ENCODE measurements at regions not wholly inside any gene's neighbourhood (a gene's known extent, or its start where the extent isn't known, plus 50 kb on each side); places are given as distances from the start of the nearest gene placed in this dataset.

GRCh38 chr5:8981496-8981895, 564.4 kb downstream of the SEMA5A start:
- Histone ChIP-seq H3K4me2 (ENCODE audit: low read length) (no peak overlapping the region), H3K9me2 (replicated peaks; ENCODE audit: control insufficient read depth, low read length) (no peaks in the 10 kb centered on the region), H3K4me3 (ENCODE audit: low read length) (no peak overlapping the region), H3F3A (ENCODE audit: control insufficient read depth, insufficient read depth) (no peaks in the 10 kb centered on the region), H3K79me2 (ENCODE audit: control insufficient read depth, low read length) (no peaks in the 10 kb centered on the region), H3K27me3 (ENCODE audit: control insufficient read depth, low read length) (no peaks in the 10 kb centered on the region), H3K36me3 (ENCODE audit: control insufficient read depth, low read length) (no peaks in the 10 kb centered on the region), H3K4me1 (ENCODE audit: control insufficient read depth, low read length) (no peaks in the 10 kb centered on the region), H4K20me1 (ENCODE audit: control insufficient read depth, insufficient read depth, low read depth, low read length) (no peaks in the 10 kb centered on the region), H3K9me3 (ENCODE audit: control insufficient read depth, insufficient read depth, low read length) (no peaks in the 10 kb centered on the region), H3K27ac (ENCODE audit: low read depth, low read length) (no peak overlapping the region)
- no peak for TF ChIP-seq EZH2phosphoT487 (IDR thresholded peaks at IDR 0.05; ENCODE audit: borderline replicate concordance, low read length)
- TF ChIP-seq CTCF (IDR thresholded peaks at IDR 0.05; ENCODE audit: low read depth, low read length, poor library complexity, severe bottlenecking): no peak

GRCh38 chr5:8984386-8984785, 561.5 kb downstream of the SEMA5A start:
- H3K27ac ChIP-seq (ENCODE audit: low read depth, low read length): no peak overlapping the region
- H3K9me3 ChIP-seq (ENCODE audit: control insufficient read depth, insufficient read depth, low read length): no peaks in the 10 kb centered on the region
- H3K4me1 ChIP-seq (ENCODE audit: control insufficient read depth, low read length): no peaks in the 10 kb centered on the region
- TF ChIP-seq EZH2phosphoT487 (IDR thresholded peaks at IDR 0.05; ENCODE audit: borderline replicate concordance, low read length): no peak
- no peak for TF ChIP-seq CTCF (IDR thresholded peaks at IDR 0.05; ENCODE audit: low read depth, low read length, poor library complexity, severe bottlenecking)
- no peaks in the 10 kb centered on the region for H3K27me3 ChIP-seq (ENCODE audit: control insufficient read depth, low read length)
- H3K4me2 ChIP-seq (ENCODE audit: low read length): no peak overlapping the region
- H3K79me2 ChIP-seq (ENCODE audit: control insufficient read depth, low read length): no peaks in the 10 kb centered on the region
- no peaks in the 10 kb centered on the region for H3K36me3 ChIP-seq (ENCODE audit: control insufficient read depth, low read length)
- no peak overlapping the region for H3K4me3 ChIP-seq (ENCODE audit: low read length)
- H3K9me2 ChIP-seq (replicated peaks; ENCODE audit: control insufficient read depth, low read length): no peaks in the 10 kb centered on the region
- H3F3A ChIP-seq (ENCODE audit: control insufficient read depth, insufficient read depth): no peaks in the 10 kb centered on the region
- H4K20me1 ChIP-seq (ENCODE audit: control insufficient read depth, insufficient read depth, low read depth, low read length): no peaks in the 10 kb centered on the region
